ENCODE measurements at regions not wholly inside any gene's neighbourhood (a gene's known extent, or its start where the extent isn't known, plus 50 kb on each side); places are given as distances from the start of the nearest gene placed in this dataset.
A peak's percentile ranks its signal among the peaks of the same experiment; 100 is the strongest.

DNA sequence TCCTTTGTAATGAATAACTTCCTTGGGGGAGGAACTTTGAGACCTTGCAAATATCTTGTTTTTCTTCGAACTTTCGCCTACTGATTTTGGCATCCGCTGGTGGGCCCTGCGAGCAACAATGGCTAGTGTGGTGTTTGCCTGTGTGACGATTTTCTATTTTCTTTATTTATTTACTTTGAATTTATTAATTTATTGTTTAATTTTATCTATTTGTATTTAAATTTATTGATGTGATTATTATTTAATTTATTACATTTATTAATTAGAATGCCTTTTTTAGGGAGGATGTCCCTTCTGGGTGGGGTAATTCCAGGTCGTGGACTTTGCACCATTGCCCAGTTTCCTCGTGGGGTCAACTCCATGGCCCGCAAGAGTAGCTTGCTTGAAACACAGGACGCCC, 149.7 kb downstream of the ZNF664 start:
- ChIA-PET POLR2A (no interaction called here), CTCF (no interaction called here)
- no peak for DNase-seq (ENCODE audit: extremely low spot score)
- TF ChIP-seq HDGF (IDR thresholded peaks at IDR 0.05; ENCODE audit: borderline replicate concordance) (no peak), L3MBTL2 (conservative IDR thresholded peaks at IDR 0.05) (no peak), ELF4 (IDR thresholded peaks at IDR 0.05) (no peak), BHLHE40 (IDR thresholded peaks at IDR 0.05; ENCODE audit: borderline replicate concordance) (no peak)

DNA sequence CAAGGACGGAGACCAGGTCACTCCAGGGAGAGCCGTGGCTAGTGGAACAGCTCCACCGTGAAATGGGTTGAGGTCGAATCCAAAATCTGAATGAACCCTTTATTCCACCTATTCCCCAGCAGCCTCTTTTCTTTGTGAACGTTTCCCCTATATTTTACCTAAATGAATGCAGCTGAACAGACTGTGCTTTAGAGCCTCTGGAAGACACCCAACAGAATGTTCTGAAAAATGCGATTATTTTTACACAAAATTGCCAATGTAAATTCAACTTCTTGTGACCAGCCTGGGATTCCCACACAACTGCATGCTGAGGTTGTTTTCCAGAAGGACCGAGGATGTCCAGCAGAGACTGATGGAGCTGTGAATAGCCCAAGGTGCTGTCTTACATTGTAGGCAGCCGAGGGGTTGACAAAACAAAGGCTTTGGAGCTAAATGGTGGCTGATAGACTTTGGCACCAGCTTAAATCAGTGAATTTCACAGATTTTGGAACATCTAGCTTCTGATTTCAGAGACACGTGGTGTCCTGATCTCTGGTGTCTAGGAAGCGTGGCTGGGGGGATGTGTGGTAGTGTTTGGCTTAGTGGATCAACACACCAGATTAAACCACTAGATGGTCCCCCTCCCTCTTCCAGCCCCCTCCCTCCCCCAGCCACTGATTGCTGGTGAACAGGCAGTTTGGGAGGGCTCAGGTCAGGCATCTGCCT, 150.4 kb downstream of the ZNF664 start:
- ChIA-PET POLR2A (no interaction called here), CTCF (no interaction called here)
- no peak for DNase-seq (ENCODE audit: extremely low spot score)
- no peak for TF ChIP-seq FOXM1 (IDR thresholded peaks at IDR 0.05; ENCODE audit: borderline replicate concordance)
- TF ChIP-seq SUZ12 (IDR thresholded peaks at IDR 0.05), result no peak
- TF ChIP-seq, protein P1, sequence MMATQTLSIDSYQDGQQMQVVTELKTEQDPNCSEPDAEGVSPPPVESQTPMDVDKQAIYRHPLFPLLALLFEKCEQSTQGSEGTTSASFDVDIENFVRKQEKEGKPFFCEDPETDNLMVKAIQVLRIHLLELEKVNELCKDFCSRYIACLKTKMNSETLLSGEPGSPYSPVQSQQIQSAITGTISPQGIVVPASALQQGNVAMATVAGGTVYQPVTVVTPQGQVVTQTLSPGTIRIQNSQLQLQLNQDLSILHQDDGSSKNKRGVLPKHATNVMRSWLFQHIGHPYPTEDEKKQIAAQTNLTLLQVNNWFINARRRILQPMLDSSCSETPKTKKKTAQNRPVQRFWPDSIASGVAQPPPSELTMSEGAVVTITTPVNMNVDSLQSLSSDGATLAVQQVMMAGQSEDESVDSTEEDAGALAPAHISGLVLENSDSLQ (IDR thresholded peaks at IDR 0.05), result no peak
- no peak for TF ChIP-seq SP1 (IDR thresholded peaks at IDR 0.05)
- no peak for TF ChIP-seq ZNF384 (IDR thresholded peaks at IDR 0.05)

DNA sequence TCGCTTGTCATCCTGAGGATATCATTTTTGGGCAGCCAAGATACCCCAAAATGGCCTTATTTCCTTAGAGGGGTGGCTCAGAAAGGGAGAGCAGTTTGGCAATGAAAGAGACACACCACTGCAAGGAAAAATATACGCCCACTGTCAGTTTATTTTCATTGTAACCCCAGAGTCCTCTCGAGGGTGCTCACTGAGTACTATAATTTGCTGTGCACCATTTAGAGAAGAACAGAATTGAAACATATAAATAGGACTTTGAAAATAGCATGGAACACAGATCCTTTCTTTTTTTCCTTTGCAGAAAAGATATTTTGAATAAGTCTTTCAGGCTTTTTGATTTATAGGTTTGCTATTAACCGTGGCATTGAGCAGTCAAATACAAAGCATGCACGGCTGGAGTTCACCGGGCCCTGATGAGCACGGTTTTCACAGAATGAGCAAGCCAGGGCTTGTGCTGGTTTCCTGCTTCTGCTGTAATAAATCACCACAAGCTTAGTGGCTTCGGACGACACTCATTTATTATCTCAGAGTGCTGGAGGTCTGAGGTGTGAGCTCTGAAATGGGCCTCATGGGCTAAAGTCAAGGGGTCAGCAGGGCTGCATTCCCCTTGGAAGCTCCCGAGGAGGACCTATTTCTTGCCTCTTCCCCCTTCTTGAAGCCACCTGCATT, 152.3 kb downstream of the ZNF664 start:
- TF ChIP-seq FOXA1 (IDR thresholded peaks at IDR 0.05), result no peak
- TF ChIP-seq, protein P1 (IDR thresholded peaks at IDR 0.05), result peak; percentile 58
- ChIA-PET CTCF (no interaction called here), POLR2A (no interaction called here)
- no peak for DNase-seq (ENCODE audit: extremely low spot score)

DNA sequence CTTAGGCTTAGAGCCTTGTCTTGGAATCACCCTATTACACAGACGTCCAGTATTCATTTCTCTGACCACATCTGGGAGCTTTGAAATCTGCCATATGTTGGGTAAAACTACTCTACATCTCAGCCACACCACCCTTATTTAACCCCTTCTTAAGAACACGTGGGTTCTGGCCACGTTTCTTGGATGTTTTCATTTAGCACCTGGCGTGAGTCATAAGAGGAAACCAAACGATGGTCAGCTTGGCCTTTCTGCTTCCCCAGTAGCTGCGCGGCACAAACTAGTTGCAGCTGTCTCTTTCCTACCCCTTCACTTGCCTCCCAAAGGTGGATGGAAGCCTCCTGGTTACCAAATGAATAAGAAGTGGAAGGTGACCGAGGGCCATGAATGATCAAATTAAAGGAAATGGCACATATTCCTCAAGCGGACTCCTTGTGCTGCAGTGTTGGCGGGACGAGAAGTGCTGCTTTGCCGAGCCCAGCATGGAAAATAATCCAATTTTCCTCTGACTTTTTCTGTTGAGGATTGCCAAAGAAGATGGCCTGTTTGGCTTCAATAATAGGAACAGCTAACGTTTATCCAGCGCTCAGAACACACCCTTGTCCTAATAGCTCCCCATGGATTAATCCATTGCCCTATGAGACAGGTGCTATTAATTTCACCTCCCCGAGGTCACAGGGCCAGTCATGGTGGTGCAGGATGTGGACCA, 154.1 kb downstream of the ZNF664 start:
- CTCF ChIA-PET, result no interaction called here
- POLR2A ChIA-PET, result no interaction called here
- no peak for TF ChIP-seq BHLHE40 (IDR thresholded peaks at IDR 0.05; ENCODE audit: borderline replicate concordance)
- no peak for TF ChIP-seq FOXK2 (IDR thresholded peaks at IDR 0.05)
- TF ChIP-seq FOXA1 (IDR thresholded peaks at IDR 0.05), result no peak
- TF ChIP-seq NFRKB (IDR thresholded peaks at IDR 0.05), result no peak
- TF ChIP-seq SUZ12 (IDR thresholded peaks at IDR 0.05), result no peak
- no peak for TF ChIP-seq SP1 (IDR thresholded peaks at IDR 0.05)
- TF ChIP-seq HDGF (IDR thresholded peaks at IDR 0.05; ENCODE audit: borderline replicate concordance), result no peak
- TF ChIP-seq ELF4 (IDR thresholded peaks at IDR 0.05), result no peak
- no peak for TF ChIP-seq LEF1 (IDR thresholded peaks at IDR 0.05; ENCODE audit: borderline replicate concordance)
- TF ChIP-seq TARDBP (IDR thresholded peaks at IDR 0.05), result no peak
- no peak for TF ChIP-seq ARNT (IDR thresholded peaks at IDR 0.05)
- no peak for TF ChIP-seq L3MBTL2 (conservative IDR thresholded peaks at IDR 0.05)
- no peak for TF ChIP-seq FOXM1 (IDR thresholded peaks at IDR 0.05; ENCODE audit: borderline replicate concordance)
- TF ChIP-seq, protein P1 (IDR thresholded peaks at IDR 0.05), result no peak
- no peak for TF ChIP-seq ZNF384 (IDR thresholded peaks at IDR 0.05)
- TF ChIP-seq CTBP1 (IDR thresholded peaks at IDR 0.05; ENCODE audit: borderline replicate concordance), result no peak
- DNase-seq (ENCODE audit: extremely low spot score), result no peak

DNA sequence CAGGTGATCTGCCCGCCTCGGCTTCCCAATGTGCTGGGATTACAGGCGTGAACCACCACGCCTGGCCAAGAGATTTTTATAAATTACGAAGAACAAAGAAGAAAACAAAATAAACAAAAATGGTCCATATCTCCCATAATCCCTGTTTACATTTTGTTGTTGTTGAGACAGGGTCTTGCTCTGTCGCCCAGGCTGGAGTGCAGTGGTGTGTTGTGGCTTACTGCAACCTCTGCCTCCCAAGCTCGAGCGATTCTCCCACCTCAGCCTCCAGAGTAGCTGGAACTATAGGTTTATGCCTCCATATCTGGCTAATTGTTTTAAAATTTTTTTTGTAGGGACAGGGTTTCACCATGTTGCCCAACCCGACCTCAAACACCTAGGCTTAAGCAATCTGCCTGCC, 156.1 kb downstream of the ZNF664 start:
- ChIA-PET POLR2A (no interaction called here), CTCF (no interaction called here)
- no peak for DNase-seq (ENCODE audit: extremely low spot score)
- TF ChIP-seq FOXM1 (IDR thresholded peaks at IDR 0.05; ENCODE audit: borderline replicate concordance) (no peak), ELF4 (IDR thresholded peaks at IDR 0.05) (no peak)

DNA sequence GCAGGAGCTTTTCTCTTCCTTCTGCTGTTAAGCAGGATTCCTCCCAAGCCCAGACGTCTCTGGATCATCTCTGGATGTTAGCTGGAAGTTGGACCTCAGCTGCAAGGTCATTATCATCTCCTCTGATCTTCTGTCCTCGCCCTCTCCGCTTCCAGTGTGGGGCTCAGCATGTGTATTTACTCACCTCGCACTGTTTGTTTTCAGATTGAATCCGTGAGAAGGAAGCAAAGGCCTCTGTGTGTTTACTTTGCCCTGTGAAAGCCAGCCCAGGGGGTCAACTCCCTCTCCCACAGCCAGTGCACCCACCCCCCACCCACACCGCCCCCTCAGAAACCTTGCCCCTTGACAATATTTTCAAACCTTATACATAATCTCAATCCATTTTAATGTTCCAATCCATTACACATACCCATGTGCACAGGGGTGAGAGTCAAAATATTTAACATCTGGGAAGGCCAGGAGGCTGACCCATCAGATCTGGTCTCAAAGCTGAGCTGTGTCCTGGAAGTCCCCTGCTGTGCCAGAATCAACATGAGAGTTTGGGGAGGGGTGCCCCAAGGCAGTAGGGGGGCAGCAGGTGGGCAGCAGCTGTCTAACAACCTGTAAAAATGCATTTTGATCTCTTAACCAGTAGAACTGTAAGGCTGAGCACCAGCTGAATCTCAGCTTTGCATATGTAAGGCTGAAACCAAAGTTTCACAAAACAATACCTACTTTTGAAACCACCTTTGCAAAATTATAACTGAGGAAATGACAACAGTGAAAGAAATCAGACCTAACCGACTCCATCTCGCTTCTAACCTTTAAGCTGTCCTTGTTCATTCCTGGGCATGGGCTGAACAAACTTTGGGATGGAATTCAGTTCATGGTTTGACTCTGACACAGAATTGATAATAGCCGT, 157.9 kb downstream of the ZNF664 start:
- ChIA-PET CTCF (interaction anchor here (0.7 kb wide), 1 partner anchor 325 kb away, joined by 3 read pairs; no protein-coding TSS in a partner anchor), POLR2A (no interaction called here)
- TF ChIP-seq HDGF (IDR thresholded peaks at IDR 0.05; ENCODE audit: borderline replicate concordance), result no peak
- TF ChIP-seq ZNF384 (IDR thresholded peaks at IDR 0.05), result no peak
- no peak for TF ChIP-seq CTBP1 (IDR thresholded peaks at IDR 0.05; ENCODE audit: borderline replicate concordance)
- TF ChIP-seq TARDBP (IDR thresholded peaks at IDR 0.05), result no peak
- TF ChIP-seq FOXK2 (IDR thresholded peaks at IDR 0.05), result no peak
- no peak for TF ChIP-seq SP1 (IDR thresholded peaks at IDR 0.05)
- TF ChIP-seq LEF1 (IDR thresholded peaks at IDR 0.05; ENCODE audit: borderline replicate concordance), result no peak
- TF ChIP-seq NFRKB (IDR thresholded peaks at IDR 0.05), result no peak
- no peak for TF ChIP-seq FOXM1 (IDR thresholded peaks at IDR 0.05; ENCODE audit: borderline replicate concordance)
- TF ChIP-seq, protein P1 (IDR thresholded peaks at IDR 0.05), result no peak
- TF ChIP-seq SUZ12 (IDR thresholded peaks at IDR 0.05), result no peak
- no peak for TF ChIP-seq ARNT (IDR thresholded peaks at IDR 0.05)
- no peak for TF ChIP-seq FOXA1 (IDR thresholded peaks at IDR 0.05)
- TF ChIP-seq ELF4 (IDR thresholded peaks at IDR 0.05), result no peak
- TF ChIP-seq BHLHE40 (IDR thresholded peaks at IDR 0.05; ENCODE audit: borderline replicate concordance), result no peak
- no peak for TF ChIP-seq L3MBTL2 (conservative IDR thresholded peaks at IDR 0.05)
- no peak for DNase-seq (ENCODE audit: extremely low spot score)

All from HEK293T (cell line).